Parathyroid adenoma (tissue), 2 donors: ENCODE measurements at regions not wholly inside any gene's neighbourhood (a gene's known extent, or its start where the extent isn't known, plus 50 kb on each side); places are given as distances from the start of the nearest gene placed in this dataset.

Experiments
- H2AFZ ChIP-seq: fragments of 300-600 bp; sonication (generic); one replicate; pipeline ENCODE4 v1.7.0; 2017; ENCODE audit warnings: antibody characterized with exemption, mild to moderate bottlenecking
- H3K27ac ChIP-seq: fragments of 300-600 bp; sonication (generic); one replicate; pipeline ENCODE4 v1.7.0; 2017
- H3K27me3 ChIP-seq: fragments of 300-600 bp; sonication (generic); one replicate; pipeline ENCODE4 v1.7.0; 2017; ENCODE audit warnings: low read length; ENCODE audit not compliant: control insufficient read depth, insufficient read depth
- H3K36me3 ChIP-seq: fragments of 300-600 bp; sonication (generic); one replicate; pipeline ENCODE4 v1.7.0; 2017; ENCODE audit warnings: low read length; ENCODE audit not compliant: control insufficient read depth, insufficient read depth
- H3K4me1 ChIP-seq: fragments of 300-600 bp; sonication (generic); one replicate; pipeline ENCODE4 v1.7.0; 2017; ENCODE audit warnings: control low read depth
- H3K4me2 ChIP-seq: fragments of 300-600 bp; sonication (generic); one replicate; pipeline ENCODE4 v1.7.0; 2017; ENCODE audit warnings: low read length
- H3K4me3 ChIP-seq: fragments of 300-600 bp; sonication (generic); one replicate; pipeline ENCODE4 v1.7.0; 2017; ENCODE audit warnings: low read depth, low read length
- H3K79me2 ChIP-seq: fragments of 300-600 bp; sonication (generic); one replicate; pipeline ENCODE4 v1.7.0; 2017; ENCODE audit warnings: control low read depth
- H3K9ac ChIP-seq: fragments of 300-600 bp; sonication (generic); one replicate; pipeline ENCODE4 v1.7.0; 2017; ENCODE audit warnings: mild to moderate bottlenecking
- H3K9me3 ChIP-seq: fragments of 300-600 bp; sonication (generic); one replicate; pipeline ENCODE4 v1.7.0; 2017; ENCODE audit warnings: low read length; ENCODE audit not compliant: control insufficient read depth
- CTCF ChIP-seq: fragments of 300-600 bp; sonication (generic); IDR thresholded peaks from one replicate; pipeline ENCODE4 v1.7.0; 2017; ENCODE audit warnings: antibody characterized with exemption, mild to moderate bottlenecking
- donor health status: primary hyperparathyroidism.

- no peaks in the 10 kb centered on the region for H3K9me3 ChIP-seq
- no peak overlapping the region for H3K9ac ChIP-seq
- no peaks in the 10 kb centered on the region for H3K79me2 ChIP-seq
Measured at GRCh38 chr18:33844232-33844631, 266.2 kb downstream of the ASXL3 start.

GRCh38 chr18:33841221-33841967 is 263.4 kb downstream of the ASXL3 start:
- H3K4me3 ChIP-seq: no peak overlapping the region
- no peaks in the 10 kb centered on the region for H3K4me1 ChIP-seq
- H3K27me3 ChIP-seq: no peaks in the 10 kb centered on the region
- no peaks in the 10 kb centered on the region for H3K36me3 ChIP-seq
- H3K9ac ChIP-seq: no peak overlapping the region
- H3K9me3 ChIP-seq: no peaks in the 10 kb centered on the region
- H3K4me2 ChIP-seq: no peak overlapping the region
- no peak for TF ChIP-seq CTCF
- no peaks in the 10 kb centered on the region for H3K79me2 ChIP-seq
- H3K27ac ChIP-seq: no peak overlapping the region
- no peak overlapping the region for H2AFZ ChIP-seq

More at GRCh38 chr18:33844232-33844631, 266.2 kb downstream of the ASXL3 start:
- Histone ChIP-seq H3K4me1 (no peaks in the 10 kb centered on the region), H2AFZ (no peak overlapping the region), H3K27ac (no peak overlapping the region), H3K27me3 (no peaks in the 10 kb centered on the region), H3K4me3 (no peak overlapping the region), H3K4me2 (no peak overlapping the region), H3K36me3 (no peaks in the 10 kb centered on the region)
- no peak for TF ChIP-seq CTCF

- no peak overlapping the region for H3K4me3 ChIP-seq
- H3K36me3 ChIP-seq: no peaks in the 10 kb centered on the region
Measured at GRCh38 chr18:33840212-33840593, 262.2 kb downstream of the ASXL3 start.

GRCh38 chr18:33839452-33840211 is 261.6 kb downstream of the ASXL3 start:
- Histone ChIP-seq H3K27ac (no peak overlapping the region), H3K36me3 (no peaks in the 10 kb centered on the region), H3K4me1 (no peaks in the 10 kb centered on the region), H3K4me2 (no peak overlapping the region), H3K79me2 (no peaks in the 10 kb centered on the region), H3K4me3 (no peak overlapping the region), H2AFZ (no peak overlapping the region), H3K9me3 (no peaks in the 10 kb centered on the region), H3K9ac (no peak overlapping the region), H3K27me3 (no peaks in the 10 kb centered on the region)
- TF ChIP-seq CTCF: no peak

More at GRCh38 chr18:33840212-33840593, 262.2 kb downstream of the ASXL3 start:
- Histone ChIP-seq H2AFZ (no peak overlapping the region), H3K27ac (no peak overlapping the region), H3K9ac (no peak overlapping the region), H3K9me3 (no peaks in the 10 kb centered on the region), H3K4me2 (no peak overlapping the region), H3K79me2 (no peaks in the 10 kb centered on the region), H3K4me1 (no peaks in the 10 kb centered on the region), H3K27me3 (no peaks in the 10 kb centered on the region)
- no peak for TF ChIP-seq CTCF
